Ishikawa (cell line): ENCODE measurements at regions not wholly inside any gene's neighbourhood (a gene's known extent, or its start where the extent isn't known, plus 50 kb on each side); places are given as distances from the start of the nearest gene placed in this dataset.

ENCODE experiments used
- CEBPB ChIP-seq: IDR thresholded peaks from 2 replicates; pipeline ENCODE4 v1.6.1; 2012
- CREB1 ChIP-seq: IDR thresholded peaks from 2 replicates; pipeline ENCODE4 v1.6.1; 2012; ENCODE audit warnings: low read depth
- NFIC ChIP-seq: IDR thresholded peaks from 2 replicates; pipeline ENCODE4 v1.6.1; 2012
- RAD21 ChIP-seq: IDR thresholded peaks from 2 replicates; pipeline ENCODE4 v1.6.1; 2012; ENCODE audit warnings: low read depth
- REST ChIP-seq: IDR thresholded peaks from 2 replicates; pipeline ENCODE4 v1.6.1; 2012; ENCODE audit warnings: low read depth, mild to moderate bottlenecking
- TAF1 ChIP-seq: IDR thresholded peaks from 2 replicates; pipeline ENCODE4 v1.6.1; 2012; ENCODE audit warnings: low read depth, mild to moderate bottlenecking
- TCF12 ChIP-seq: IDR thresholded peaks from 2 replicates; pipeline ENCODE4 v1.6.1; 2012; ENCODE audit warnings: low read depth
- USF1 ChIP-seq: IDR thresholded peaks from 2 replicates; pipeline ENCODE4 v1.6.1; 2012
- YY1 ChIP-seq: IDR thresholded peaks from 2 replicates; pipeline ENCODE4 v1.6.1; 2012; ENCODE audit warnings: low read depth
- ZBTB7A ChIP-seq: IDR thresholded peaks from 2 replicates; pipeline ENCODE4 v1.6.1; 2012; ENCODE audit warnings: low read depth

- no peak for TF ChIP-seq CREB1
- no peak for TF ChIP-seq TAF1
- TF ChIP-seq REST: no peak
- TF ChIP-seq NFIC: no peak
- TF ChIP-seq TCF12: no peak
- TF ChIP-seq ZBTB7A: no peak
- TF ChIP-seq USF1: no peak
- TF ChIP-seq CEBPB: no peak
- no peak for TF ChIP-seq YY1
- no peak for TF ChIP-seq RAD21
Measured at GRCh38 chr20:23233341-23233740, 117.2 kb upstream of the NXT1 start.
